Loucy (cell line): ENCODE measurements at regions not wholly inside any gene's neighbourhood (a gene's known extent, or its start where the extent isn't known, plus 50 kb on each side); places are given as distances from the start of the nearest gene placed in this dataset.

ENCODE experiments used
- H2AFZ ChIP-seq: fragments of 200-600 bp; sonication (generic); 2 replicates; pipeline ENCODE4 v1.6.0; 2016; ENCODE audit warnings: antibody characterized with exemption, mild to moderate bottlenecking, low read length, moderate library complexity
- H3F3A ChIP-seq: fragments of 200-600 bp; 2 replicates; pipeline ENCODE4 v1.6.0; 2016; ENCODE audit warnings: antibody characterized with exemption, low read depth, mild to moderate bottlenecking
- H3K27me3 ChIP-seq: fragments of 200-600 bp; sonication (generic); 2 replicates; pipeline ENCODE4 v1.6.1; 2014; ENCODE audit warnings: low read length, mild to moderate bottlenecking; ENCODE audit not compliant: insufficient read depth, poor library complexity, severe bottlenecking
- H3K36me3 ChIP-seq: fragments of 200-600 bp; sonication (generic); 2 replicates; pipeline ENCODE4 v1.6.1; 2016; ENCODE audit warnings: low read length; ENCODE audit not compliant: insufficient read depth
- H3K4me1 ChIP-seq: fragments of 200-600 bp; sonication (generic); 2 replicates; pipeline ENCODE4 v1.5.1; 2014; ENCODE audit warnings: low read length, mild to moderate bottlenecking; ENCODE audit not compliant: insufficient read depth, poor library complexity, severe bottlenecking
- H3K4me2 ChIP-seq: fragments of 200-600 bp; sonication (generic); 2 replicates; pipeline ENCODE4 v1.6.0; 2014; ENCODE audit warnings: antibody characterized with exemption, low read length, low read depth, mild to moderate bottlenecking; ENCODE audit not compliant: poor library complexity, severe bottlenecking
- H3K4me3 ChIP-seq: fragments of 200-600 bp; sonication (generic); 2 replicates; pipeline ENCODE4 v1.5.1; 2014; ENCODE audit warnings: low read length, mild to moderate bottlenecking, mixed read lengths; ENCODE audit not compliant: poor library complexity, severe bottlenecking
- H3K79me2 ChIP-seq: fragments of 200-600 bp; sonication (generic); 2 replicates; pipeline ENCODE4 v1.6.1; 2014; ENCODE audit warnings: low read length; ENCODE audit not compliant: insufficient read depth
- H3K9ac ChIP-seq: fragments of 200-600 bp; sonication (generic); 2 replicates; pipeline ENCODE4 v1.6.0; 2014; ENCODE audit warnings: mild to moderate bottlenecking, low read depth, low read length, moderate library complexity; ENCODE audit not compliant: poor library complexity, severe bottlenecking
- H3K9me2 ChIP-seq: fragments of 200-600 bp; sonication (generic); replicated peaks from 2 replicates; pipeline ENCODE4 v1.6.1; 2016; ENCODE audit warnings: low read depth, low read length, mixed read lengths
- H3K9me3 ChIP-seq: fragments of 200-600 bp; sonication (generic); 2 replicates; pipeline ENCODE4 v1.6.1; 2014; ENCODE audit warnings: mild to moderate bottlenecking, antibody characterized with exemption, low read length, low read depth; ENCODE audit not compliant: insufficient read depth
- H4K20me1 ChIP-seq: fragments of 200-600 bp; sonication (generic); 2 replicates; pipeline ENCODE4 v1.6.0; 2014; ENCODE audit warnings: antibody characterized with exemption, low read length, mild to moderate bottlenecking; ENCODE audit not compliant: insufficient read depth, poor library complexity, severe bottlenecking
- EZH2phosphoT487 ChIP-seq: fragments of 200-600 bp; IDR thresholded peaks from 2 replicates; pipeline ENCODE4 v1.6.1; 2018; ENCODE audit warnings: antibody characterized with exemption, mild to moderate bottlenecking, moderate library complexity, borderline replicate concordance
- TF ChIP-seq, protein P1 (sequence below): fragments of 200-600 bp; sonication (generic); conservative IDR thresholded peaks from 2 replicates; pipeline ENCODE4 v1.5.1; 2014; ENCODE audit warnings: mild to moderate bottlenecking, antibody characterized with exemption, low read length

DNA sequence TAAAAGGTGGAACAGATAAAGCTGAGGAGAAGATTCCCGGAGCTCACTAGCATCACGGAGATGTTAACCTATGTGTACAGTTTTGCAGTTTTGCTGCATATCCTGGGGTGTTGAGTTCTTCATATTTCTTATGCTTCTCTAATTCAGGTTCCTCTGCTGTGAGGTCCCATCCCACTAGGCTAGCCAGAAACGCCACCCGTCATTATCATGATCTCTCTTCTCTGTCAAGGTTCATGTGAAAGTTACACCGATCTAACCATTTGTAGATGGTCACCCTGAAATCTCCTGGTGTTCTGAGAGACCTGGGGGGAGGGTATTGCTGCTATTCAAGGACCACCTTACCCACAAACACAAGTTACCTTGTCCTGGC lies 136.3 kb downstream of the CCDC71L start:
- Histone ChIP-seq H3K4me2 (peak overlapping the region; percentile 28), H3K4me1 (peaks cover 18% of the 10 kb centered on the region), H2AFZ (peak overlapping the region; percentile 65)

DNA sequence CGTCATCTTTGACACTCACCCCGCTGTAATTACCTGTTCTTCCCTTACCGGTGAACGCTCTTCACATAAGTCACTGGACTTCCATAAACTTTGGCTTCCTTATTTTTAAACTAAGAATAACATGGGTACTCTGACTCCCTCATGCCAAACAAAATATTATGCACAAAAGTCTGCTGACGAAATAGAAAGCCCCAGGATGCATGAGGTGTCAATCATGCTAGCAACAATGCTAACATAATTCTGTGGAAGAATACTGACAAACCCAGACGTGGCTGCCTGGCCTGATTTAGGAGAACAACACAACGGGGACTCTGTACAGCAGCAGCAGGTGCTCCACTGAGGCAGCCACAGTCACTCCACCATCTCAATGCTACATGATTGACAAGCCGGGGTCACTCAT lies 137.5 kb downstream of the CCDC71L start:
- TF ChIP-seq EZH2phosphoT487 = no peak
- TF ChIP-seq, protein P1, sequence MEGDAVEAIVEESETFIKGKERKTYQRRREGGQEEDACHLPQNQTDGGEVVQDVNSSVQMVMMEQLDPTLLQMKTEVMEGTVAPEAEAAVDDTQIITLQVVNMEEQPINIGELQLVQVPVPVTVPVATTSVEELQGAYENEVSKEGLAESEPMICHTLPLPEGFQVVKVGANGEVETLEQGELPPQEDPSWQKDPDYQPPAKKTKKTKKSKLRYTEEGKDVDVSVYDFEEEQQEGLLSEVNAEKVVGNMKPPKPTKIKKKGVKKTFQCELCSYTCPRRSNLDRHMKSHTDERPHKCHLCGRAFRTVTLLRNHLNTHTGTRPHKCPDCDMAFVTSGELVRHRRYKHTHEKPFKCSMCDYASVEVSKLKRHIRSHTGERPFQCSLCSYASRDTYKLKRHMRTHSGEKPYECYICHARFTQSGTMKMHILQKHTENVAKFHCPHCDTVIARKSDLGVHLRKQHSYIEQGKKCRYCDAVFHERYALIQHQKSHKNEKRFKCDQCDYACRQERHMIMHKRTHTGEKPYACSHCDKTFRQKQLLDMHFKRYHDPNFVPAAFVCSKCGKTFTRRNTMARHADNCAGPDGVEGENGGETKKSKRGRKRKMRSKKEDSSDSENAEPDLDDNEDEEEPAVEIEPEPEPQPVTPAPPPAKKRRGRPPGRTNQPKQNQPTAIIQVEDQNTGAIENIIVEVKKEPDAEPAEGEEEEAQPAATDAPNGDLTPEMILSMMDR = no peak
- Histone ChIP-seq H3K9ac (no peak overlapping the region), H3K27me3 (no peaks in the 10 kb centered on the region)

More for the DNA sequence above, 136.3 kb downstream of the CCDC71L start:
- no peaks in the 10 kb centered on the region for H3K9me3 ChIP-seq
- TF ChIP-seq EZH2phosphoT487 = no peak
- TF ChIP-seq, protein P1 = no peak
- H3K4me3 ChIP-seq = no peak overlapping the region
- no peak overlapping the region for H3K9ac ChIP-seq
- no peaks in the 10 kb centered on the region for H3K79me2 ChIP-seq
- no peaks in the 10 kb centered on the region for H3K9me2 ChIP-seq
- H3K27me3 ChIP-seq = no peaks in the 10 kb centered on the region
- no peaks in the 10 kb centered on the region for H3K36me3 ChIP-seq
- H3F3A ChIP-seq = no peaks in the 10 kb centered on the region
- H4K20me1 ChIP-seq = no peaks in the 10 kb centered on the region

DNA sequence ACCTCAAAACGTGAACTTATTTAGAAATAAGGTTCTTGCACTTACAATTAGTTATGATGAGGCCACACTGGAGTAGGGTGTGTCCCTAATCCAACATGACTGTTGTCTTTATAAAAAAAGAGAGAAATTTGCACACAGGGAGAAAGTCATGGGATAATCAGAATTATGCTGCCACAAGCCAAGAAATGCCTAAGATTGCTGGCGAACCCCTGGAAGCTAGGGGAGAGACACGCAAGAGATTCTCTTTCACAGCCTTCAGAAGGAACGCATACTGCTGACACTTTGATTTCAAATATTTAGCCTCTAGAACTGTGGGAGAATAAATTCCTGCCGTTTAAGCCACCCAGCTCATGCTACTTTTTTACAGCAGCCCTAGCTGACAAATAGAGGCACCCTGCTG lies 138.3 kb downstream of the CCDC71L start:
- no peaks in the 10 kb centered on the region for H4K20me1 ChIP-seq
- H3K27me3 ChIP-seq = no peaks in the 10 kb centered on the region
- H3K36me3 ChIP-seq = no peaks in the 10 kb centered on the region
- no peaks in the 10 kb centered on the region for H3K79me2 ChIP-seq
- TF ChIP-seq, protein P1 = no peak
- no peak for TF ChIP-seq EZH2phosphoT487
- no peak overlapping the region for H3K4me2 ChIP-seq
- no peak overlapping the region for H3K4me3 ChIP-seq
- H3K9me2 ChIP-seq = no peaks in the 10 kb centered on the region
- H3K9me3 ChIP-seq = no peaks in the 10 kb centered on the region
- H3F3A ChIP-seq = no peaks in the 10 kb centered on the region
- H3K9ac ChIP-seq = no peak overlapping the region
- no peak overlapping the region for H2AFZ ChIP-seq
- peaks cover 18% of the 10 kb centered on the region for H3K4me1 ChIP-seq

More for the DNA sequence above, 137.5 kb downstream of the CCDC71L start:
- Histone ChIP-seq H3K4me1 (peaks cover 18% of the 10 kb centered on the region), H3K9me2 (no peaks in the 10 kb centered on the region), H3K4me3 (no peak overlapping the region), H3K36me3 (no peaks in the 10 kb centered on the region), H3K79me2 (no peaks in the 10 kb centered on the region), H2AFZ (no peak overlapping the region), H4K20me1 (no peaks in the 10 kb centered on the region), H3K4me2 (no peak overlapping the region), H3F3A (no peaks in the 10 kb centered on the region), H3K9me3 (no peaks in the 10 kb centered on the region)
